ENCODE measurements at regions not wholly inside any gene's neighbourhood (a gene's known extent, or its start where the extent isn't known, plus 50 kb on each side); places are given as distances from the start of the nearest gene placed in this dataset.
"Not testable (repeated sequence)": the region's sequence is repeated elsewhere in the genome, so short reads cannot be mapped to it uniquely, and the experiment has no call there.

DNA sequence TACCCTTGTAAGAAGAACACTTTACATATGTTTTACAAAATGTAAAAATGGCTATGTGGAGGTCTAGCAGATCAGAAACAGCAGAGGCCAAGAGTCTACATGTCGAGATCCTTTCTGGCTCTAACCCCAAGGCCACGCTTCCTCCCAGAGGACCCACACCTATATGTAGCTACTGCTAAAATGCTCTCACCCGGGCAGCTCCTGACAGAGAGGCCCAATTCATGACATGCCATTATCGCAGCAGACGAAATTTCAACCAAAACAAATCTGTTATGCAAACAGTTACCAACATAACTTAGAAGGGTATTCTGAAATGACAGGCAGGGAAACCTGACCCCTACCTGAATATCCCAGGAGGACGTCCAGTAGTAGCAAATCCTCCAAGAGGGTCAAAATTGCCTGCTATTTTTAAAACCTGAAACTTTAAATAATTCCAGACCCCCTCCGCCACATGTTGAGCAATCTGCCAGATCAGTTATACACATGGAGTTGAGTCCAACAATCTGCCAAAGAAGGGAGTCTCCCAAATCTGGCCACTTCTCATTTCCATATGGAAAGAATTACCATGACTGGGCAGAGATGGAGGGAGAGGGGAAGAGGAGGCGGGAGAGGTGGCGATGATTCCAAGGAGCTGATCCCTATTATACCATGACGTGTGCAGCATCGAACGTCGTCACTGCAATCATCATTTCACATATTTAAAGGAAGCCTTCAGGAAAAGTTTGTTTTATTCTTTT lies 192.9 kb upstream of the TBL1X start:
- peak; percentile 86 for DNase-seq (ENCODE audit: low read depth)

DNA sequence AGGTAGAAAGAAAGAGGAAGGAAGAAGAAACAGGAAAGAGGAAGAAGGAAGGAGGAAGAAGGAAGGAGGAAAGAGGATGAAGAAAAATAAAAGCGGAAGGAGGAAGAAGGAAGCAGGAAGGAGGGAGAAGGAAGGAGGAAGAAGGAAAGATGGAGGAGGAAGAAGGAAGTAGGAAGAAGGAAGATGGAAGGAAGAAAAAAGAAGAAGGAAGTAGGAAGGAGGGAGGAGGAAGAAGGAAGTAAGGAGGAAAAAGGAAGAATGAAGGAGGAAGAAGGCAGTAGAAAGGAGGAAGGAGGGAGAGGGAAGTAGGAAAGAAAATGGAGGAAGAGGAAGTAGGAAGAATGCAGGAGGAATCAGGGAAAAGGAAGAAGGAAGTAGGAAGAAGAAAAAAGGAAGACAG lies 191.1 kb upstream of the TBL1X start:
- DNase-seq (ENCODE audit: low read depth): no peak

DNA sequence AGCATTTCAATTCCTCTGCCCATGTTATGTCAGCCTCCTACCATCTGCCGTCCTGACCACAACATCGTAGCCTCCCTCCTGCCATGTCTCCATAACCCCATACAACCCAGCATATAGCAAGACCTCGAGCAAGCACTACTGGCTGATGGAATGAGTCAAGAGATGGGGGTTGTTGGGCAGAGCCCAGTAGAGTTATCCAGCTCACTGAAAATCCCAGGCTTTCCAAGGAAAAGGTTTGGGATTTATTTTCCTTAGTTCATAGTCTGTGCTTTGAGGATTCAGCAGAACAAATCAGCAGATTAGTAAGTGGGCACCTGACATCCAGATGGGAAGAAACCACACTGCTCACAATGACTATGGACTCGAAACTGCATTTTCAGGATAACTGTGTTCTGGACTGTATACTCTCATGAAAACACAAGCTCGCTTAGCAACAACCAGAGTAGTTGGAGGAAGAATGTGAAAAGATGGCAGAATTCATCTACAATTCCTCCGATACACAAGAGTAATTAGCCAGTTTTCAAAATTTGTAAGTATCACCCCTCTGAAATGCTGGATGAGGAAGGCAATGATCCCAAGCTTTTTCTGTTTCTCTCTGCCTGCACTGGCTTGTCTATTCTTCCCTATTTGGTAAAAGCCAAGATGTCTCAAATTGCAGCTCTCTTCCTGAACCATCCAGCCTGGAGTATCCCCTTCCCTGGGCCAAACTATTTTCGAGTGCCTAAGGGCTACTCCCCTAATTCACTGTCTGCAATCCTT lies 186.2 kb upstream of the TBL1X start:
- DNase-seq (ENCODE audit: low read depth): no peak

DNA sequence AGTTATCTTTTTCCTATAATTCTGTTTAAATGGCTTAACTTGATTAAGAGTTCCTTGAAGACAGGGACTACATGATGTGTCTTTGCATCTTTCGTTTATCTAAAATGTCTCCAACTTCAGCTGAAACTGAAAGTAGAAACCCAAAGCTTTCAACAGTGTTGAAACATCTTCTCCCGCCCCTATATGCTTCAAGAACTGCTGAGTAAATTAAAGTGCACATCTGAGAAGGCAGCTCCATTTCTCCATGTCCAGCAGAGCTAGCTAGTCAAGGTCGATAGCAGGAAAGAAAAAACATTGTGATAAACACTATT lies 185.7 kb upstream of the TBL1X start:
- peak; percentile 34 for DNase-seq (ENCODE audit: low read depth)

DNA sequence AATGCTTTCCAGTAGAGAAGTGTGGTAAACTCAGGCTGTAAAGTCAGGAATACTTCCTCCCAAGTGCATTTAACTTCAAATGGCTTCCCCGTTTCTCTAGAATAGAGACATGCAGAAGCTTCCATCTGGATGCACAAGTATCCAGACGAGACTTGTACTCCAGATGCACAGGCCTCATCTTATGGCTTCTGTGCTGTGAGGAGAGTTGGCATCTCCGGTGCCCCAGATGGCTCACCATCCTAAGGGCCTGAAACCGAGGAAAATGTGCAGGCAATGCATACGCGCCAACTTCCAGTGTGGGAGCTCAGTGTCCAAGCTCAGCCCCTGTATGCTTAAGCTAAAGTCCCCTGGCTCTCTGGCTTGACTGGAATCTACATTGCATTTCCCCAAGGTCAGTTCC lies 184.0 kb upstream of the TBL1X start:
- DNase-seq (ENCODE audit: low read depth): no peak

DNA sequence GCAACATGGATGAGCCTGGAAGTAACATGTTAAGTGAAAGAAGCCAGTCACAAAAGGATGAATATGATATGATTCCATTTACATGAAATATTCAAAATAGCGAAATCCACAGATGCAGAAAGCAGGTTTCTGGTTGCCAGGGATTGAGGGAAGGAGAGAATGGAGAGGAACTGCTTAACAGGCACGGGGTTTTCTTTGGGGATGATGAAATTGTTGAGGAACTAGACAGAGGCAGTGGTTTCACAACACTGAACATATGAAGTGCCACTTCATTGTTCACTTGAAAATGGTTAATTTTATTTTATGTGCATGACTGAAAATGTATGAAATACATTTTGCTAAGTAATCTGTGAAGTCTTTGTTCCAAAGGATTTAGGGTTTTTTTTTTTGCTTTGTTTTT lies 182.5 kb upstream of the TBL1X start:
- DNase-seq (ENCODE audit: low read depth): peak; percentile 2

DNA sequence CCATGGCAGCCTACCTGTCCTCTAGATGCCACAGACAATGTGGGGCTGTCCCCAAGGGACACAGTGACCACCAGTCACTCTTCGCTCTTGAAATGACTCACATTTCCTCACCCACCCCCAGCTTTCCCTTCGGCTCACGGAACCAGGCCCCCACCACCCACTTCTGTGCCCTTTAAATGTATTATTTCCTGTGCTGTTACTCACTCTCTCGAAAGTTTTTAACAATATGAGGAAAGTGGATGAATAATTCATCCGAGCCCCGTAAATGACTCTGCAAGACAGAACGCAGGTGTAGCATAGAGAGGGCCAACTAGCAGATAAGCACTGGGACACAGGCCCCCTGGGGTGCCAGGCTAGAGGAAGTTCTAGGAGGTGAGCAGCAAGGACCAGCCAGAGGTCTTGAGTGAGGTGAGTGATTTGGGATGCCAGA lies 179.5 kb upstream of the TBL1X start:
- DNase-seq (ENCODE audit: low read depth): no peak

DNA sequence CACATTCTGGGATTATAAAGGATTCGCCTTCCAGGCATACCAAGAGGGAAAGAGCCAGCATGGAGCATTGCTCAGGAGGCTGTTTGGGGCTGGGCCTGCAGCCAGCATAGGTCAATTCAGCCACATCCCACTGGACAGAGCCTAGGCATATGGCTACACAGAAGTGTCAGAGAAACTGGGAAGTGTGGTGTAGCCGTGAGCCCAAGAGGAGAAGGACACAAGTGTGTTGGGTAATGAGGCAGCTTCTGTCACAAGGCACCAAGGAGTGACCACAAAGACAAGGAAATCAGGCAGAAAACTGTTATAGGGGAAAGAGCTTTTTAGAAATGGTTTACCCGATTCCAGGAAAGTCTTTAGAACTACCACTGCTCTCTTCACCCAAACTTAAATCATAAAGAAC lies 178.6 kb upstream of the TBL1X start:
- no peak for DNase-seq (ENCODE audit: low read depth)

DNA sequence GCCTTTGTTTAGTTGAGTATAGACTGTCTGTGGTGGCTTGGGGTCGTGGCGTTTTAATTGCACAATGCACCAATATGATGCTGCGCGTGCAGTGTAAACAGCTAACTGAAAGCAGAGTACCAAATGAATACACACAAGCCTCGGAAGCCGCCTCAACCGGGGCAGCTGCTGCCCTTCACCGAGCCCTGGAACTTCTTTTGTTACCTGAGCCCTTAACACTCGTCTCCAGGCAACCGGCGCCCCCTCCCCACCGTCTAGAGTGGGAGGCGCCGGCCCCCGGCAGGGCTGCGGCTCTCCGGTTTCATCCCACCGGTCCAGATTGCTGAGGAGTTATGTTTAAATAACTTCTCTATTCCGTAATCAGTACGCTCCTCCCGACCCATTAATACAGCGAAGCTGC lies 173.2 kb upstream of the TBL1X start:
- no peak for DNase-seq (ENCODE audit: low read depth)

DNA sequence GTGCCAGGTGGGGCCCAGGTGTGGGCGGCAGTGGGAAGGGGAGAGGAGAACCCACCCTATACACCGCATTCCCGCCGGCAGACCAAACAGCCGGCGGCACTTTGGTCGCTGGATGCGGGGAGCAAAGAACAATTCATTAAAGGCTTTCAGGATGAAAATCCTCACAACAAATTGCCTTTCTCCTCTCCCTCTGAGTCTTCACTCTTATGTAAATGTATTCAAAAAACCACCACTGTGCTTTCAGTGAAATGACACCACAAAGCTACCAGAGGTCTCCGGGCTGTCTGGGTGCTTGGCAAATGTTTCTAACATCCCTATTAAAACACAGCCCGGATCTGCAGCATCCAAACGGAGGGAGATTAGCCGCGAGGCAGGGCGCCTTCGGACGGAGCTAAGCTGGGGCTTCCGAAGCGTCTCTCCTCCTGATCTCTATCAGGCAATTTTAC lies 171.8 kb upstream of the TBL1X start:
- no peak for DNase-seq (ENCODE audit: low read depth)

DNA sequence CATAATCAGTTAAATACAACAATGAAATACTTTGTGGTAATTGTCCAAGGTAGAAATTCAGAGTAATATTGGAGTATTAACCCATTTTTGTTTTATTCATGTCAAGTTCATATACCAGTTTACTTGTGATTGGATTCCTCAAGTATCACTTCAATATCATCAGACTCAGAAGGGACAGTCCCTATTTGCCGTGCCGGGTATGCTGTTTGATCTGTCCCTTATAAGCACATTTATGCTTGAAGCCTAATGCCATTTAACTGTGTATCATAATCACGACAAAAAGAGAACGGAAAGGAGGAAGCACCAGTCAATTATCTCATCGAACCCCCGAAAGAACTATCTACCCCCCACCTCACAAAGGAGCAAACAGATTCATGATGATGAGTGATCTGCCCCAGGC lies 171.0 kb upstream of the TBL1X start:
- no peak for DNase-seq (ENCODE audit: low read depth)

DNA sequence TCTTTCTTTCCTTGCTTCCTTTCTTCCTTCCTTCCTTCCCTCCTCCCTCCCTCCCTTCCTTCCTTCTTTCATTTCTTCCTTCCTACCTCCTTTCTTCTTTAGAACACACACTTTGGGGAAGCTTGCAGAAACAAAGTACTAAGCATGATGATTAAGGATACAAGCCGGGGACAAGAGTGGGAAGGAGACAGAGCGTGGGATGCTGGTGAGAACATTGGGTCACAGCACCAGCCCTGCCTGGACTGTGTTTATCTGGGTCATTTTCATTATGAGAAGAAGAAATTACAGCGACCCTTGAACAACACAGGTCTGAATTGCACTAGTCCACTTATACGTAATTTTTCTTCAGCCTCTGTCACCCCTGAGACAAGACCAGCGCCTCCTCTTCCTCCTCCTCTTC lies 169.3 kb upstream of the TBL1X start:
- no peak for DNase-seq (ENCODE audit: low read depth)

DNA sequence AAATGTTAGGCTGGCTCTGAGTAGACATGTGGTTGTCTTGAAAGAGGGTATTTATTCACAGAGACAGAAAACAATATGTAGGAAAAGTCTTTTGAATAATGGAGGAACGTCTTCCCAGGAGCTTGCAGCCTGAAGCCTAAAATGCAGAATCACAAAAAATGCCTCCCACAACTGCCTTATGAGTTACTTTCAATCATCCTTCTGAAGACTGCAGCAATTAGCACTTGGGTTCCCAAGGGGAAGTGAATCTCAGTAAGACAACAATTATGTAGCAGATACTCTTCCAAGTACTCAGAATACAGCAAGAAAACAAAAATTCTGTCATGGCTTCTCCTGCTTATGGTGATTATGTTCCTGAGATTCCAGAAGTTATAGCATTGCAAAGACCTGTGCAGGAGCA lies 166.6 kb upstream of the TBL1X start:
- DNase-seq (ENCODE audit: low read depth): no peak

DNA sequence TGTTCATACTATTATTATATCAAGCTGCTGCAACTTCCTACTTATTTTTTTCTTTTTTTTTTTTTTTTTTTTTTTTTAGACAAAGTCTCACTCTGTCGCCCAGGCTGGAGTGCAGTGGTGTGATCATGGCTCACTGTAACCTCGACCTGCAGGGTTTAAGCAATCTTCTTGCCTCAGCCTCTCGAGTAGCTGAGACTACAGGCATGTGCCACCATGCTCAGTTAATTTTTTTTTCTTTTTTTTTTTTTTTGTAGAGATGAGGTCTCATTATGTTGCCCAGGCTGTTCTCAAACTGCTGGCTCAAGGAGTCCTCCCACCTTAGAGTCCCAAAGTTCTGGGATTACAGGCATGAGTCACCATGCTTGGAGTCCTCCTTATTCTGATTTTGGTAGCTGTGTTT lies 165.2 kb upstream of the TBL1X start:
- DNase-seq (ENCODE audit: low read depth): not testable (repeated sequence)

DNA sequence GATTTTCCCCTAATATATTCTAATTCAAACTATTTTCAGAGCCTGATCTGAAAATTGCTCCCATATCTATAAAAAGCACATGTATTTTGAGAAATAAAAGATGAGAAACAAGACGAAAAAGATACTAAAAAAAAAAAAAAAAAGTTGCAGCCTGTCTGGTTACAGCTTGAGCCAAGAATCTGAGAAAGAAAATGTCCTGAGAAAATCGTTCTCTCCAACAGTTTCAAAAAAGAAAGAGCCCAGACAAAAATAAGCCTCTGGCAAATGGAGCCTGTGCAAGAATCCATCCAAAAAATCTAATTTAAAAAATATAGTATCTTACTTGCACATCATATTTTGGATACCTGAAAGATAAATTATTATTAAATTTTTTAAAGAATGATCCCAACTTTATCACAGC lies 163.0 kb upstream of the TBL1X start:
- no peak for DNase-seq (ENCODE audit: low read depth)

DNA sequence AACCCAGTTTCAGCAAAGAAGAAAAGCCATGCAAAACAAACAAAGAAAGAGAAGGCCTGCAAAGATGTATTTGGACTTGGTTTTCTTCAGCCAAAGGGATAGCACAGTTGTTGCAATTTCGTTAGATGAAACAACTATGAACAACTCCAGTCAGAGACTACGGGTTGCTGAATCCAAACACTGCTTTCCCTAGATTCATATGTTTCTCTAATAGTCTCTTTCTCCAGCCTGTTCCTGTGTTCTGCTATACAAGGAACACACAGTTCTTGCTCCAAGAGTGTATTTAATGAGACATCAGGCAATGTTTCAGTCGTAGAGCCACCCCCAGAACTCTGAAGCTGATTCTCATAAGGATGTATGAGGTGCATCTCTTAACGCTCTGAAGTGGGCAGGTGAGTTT lies 162.5 kb upstream of the TBL1X start:
- no peak for DNase-seq (ENCODE audit: low read depth)

DNA sequence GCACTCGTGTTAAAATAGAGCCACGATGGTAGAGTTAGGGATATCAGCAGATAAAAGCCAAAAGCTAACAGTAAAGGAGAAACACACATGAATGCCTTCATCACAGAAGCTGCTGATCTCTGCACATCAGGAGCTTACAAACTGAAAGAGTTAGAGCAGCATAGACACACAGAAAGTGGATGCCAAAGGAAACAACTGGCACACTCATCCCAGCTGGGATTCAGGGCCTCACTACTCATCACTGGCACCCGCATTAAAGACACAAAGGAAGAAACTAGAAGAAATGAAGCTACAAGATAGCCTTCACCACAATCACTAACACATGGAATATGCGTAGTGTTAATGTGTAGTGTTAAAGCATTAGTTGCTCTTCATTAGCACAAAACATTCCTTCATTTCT lies 156.4 kb upstream of the TBL1X start:
- DNase-seq (ENCODE audit: low read depth): no peak

DNA sequence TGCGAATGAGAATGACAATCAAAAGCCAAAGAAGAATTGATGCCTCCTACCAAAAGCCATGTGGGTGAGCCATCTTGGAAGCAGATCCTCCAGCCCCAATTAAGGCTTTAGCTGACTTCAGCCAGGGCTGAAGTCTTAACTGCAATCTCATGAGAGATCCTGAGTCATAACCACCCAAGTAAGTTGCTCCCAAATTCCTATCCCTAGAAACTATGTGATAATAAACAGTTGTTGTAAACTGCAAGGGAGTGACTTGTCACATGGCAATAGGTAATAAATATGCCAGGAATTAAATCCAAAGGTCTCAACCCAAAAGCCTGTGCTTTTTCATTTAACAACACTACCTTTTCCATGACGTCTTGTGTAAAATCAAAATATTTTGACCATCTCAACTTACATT lies 154.2 kb upstream of the TBL1X start:
- no peak for DNase-seq (ENCODE audit: low read depth)

DNA sequence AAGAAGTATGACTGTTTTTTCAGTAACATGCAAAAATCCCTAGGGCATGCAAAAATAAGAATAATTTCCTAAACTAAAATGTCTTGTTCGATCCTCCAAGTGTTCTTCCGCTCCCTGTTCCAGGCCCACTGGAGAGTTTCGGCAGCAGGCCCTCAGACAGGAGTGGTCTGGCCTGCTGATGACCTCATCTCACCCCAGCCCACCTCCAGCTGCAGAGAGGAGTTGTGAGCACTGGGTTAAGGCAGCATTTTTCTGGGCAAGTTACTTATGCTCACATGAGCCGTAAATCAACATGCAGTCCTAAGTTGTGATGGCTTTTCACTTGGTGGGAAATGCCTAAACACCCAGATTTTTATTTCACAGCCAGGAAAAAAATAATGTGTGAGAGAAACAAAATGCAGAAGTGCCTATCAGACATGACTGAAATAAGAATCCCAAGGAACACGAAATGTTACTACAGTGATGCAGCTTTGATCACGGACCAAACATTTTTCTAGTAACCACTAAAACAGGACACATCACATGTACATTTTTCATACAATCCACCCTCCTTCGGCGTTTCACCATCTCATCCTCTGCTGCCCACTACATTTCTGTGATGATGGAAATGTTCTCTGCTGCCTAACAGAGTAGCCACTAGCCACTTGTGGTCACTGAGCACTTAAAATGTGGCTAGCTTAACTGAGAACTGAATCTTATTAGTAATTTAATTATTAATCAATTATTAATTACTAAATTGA lies 153.3 kb upstream of the TBL1X start:
- no peak for DNase-seq (ENCODE audit: low read depth)

DNA sequence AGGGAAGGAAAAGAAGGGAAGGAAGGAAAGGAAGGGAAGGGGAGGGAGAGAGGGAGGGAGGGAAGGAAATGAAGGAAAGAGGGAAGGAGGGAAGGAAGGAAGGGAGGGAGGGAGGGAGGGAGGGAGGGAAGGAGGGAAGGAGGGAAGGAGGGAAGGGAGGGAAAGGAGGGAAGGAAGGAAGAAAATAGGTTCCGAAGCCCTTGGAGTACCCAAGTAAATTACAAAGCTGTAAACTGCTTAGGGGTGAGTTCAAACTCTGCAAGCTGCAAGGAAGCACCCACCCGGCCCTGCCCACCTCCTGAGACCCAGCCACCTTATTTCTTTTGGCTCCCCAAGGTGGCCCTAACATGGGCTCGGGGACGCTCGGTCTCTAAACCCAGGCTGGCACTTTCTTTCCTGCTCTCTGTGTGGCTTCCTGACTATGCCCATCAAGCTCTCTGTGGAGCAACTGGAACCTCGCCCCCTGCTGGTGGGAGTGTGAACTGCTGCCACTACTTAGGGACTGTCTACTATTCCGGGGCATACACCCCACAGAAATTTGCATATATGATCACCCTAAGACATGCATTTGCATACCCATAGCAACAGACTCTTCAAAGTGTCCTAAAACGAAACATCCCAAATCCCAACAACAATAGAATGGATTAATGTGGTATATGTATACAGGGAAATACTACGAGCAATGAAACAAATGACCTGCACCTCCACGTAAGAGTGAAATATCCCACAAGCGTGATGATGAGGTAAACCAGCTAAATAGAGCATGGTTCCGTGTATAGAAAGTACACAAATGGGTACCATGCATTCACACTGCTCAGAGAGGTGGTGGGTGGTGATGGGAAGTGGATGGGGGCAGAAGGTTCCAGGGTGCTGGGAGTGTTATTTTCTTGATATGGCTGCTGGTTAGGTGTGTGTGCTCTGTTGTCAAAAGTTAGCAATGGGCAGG lies 151.7 kb upstream of the TBL1X start:
- no peak for DNase-seq (ENCODE audit: low read depth)

DNA sequence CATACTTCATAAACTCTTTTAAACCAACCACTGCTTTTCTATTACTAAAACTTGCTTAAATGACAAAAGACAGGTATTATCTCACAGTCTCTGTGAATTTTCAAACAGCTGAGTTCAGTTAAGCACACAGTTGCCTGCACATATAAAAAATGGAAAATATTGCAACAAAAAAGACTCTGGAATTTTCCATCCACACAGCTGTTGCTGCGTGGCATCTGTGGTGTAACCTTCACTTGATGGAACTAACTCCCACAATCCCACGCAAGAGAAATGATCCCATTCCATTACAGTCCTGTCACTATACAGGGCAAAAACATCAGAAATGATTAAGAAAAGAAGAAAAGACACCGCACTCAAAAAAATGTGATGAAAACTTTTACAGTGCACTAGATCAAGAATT lies 149.8 kb upstream of the TBL1X start:
- DNase-seq (ENCODE audit: low read depth): peak; percentile 27

DNA sequence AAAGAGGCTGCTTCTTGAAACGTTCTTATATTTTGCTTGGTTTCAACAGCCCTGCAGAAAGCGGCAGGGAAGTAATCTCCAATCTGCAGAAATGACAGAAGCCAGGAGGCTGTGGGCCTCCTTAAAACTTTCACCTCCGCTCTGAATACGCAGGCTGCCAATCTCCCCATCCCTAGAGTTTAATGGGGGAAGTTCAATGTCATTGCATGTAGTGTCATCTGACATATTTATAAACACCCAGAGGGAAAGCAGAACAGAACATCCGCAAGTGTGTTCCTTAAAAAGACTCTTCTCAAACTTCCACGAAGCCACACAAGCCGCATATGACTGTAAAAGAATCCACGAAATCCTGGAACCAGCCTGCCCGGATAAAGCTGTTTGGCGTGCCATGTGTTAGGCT lies 148.8 kb upstream of the TBL1X start:
- DNase-seq (ENCODE audit: low read depth): no peak
